Stimulated activated CD8-positive, alpha-beta memory T cell treated with anti-CD3 and anti-CD28 coated beads, Interleukin-4, amount 100 ng/mL, for 48 hours (primary cell): ENCODE measurements at regions not wholly inside any gene's neighbourhood (a gene's known extent, or its start where the extent isn't known, plus 50 kb on each side); places are given as distances from the start of the nearest gene placed in this dataset.
"Not testable (repeated sequence)": the region's sequence is repeated elsewhere in the genome, so short reads cannot be mapped to it uniquely, and the experiment has no call there.

Experiments
- DNase-seq: peaks from one replicate; pipeline ENCODE4 v3.0.0-alpha.2; 2020

DNA sequence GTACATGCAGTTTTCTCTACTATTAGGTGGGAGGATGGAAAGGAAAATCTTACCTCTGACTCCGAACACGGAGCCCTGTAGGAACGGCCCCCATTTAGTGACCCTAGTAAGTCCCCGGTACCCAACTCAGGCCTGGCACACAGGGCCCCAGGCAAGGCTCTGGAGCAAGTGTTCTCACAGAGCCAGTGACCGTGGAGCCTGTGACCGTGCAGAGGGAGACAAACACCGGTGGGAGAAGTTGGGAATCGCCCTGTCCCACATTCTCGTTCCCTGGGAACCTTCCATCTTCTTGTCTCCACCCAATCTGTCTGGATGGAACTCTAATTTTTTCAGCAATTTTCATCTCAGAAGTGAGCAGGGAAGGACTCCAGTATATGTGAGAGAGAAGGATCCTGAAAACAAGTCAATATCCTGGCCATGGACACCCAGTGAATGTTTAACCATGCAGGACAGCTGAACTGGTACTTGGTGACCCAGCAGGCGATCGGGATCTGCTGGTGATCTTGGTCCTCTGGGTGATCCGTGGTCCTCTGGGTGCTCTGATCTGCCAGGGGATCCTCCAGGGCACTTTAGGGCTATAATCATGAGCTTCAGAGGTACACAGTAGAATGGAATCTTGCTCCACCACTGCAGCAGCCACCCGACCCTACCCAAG is 348.6 kb upstream of the ID2 start:
- DNase-seq, result no peak

DNA sequence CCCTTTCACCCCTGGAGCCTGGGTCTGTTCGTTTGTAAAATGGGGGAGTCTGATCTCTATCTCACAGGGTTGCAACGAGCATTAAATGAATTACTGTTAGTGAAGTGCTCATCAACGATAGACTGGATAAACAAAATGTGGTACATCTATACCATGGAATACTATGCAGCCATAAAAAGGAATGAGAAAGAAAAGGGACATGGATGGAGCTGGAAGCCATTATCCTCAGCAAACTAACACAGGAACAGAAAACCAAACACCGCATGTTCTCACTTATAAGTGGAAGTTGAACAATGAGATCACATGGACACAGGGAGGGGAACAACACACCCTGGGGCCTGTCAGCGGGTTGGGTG is 348.0 kb upstream of the ID2 start:
- not testable (repeated sequence) for DNase-seq

- DNase-seq, result no peak
Observed at GRCh38 chr2:8334866-8335325, 347.0 kb upstream of the ID2 start.

DNA sequence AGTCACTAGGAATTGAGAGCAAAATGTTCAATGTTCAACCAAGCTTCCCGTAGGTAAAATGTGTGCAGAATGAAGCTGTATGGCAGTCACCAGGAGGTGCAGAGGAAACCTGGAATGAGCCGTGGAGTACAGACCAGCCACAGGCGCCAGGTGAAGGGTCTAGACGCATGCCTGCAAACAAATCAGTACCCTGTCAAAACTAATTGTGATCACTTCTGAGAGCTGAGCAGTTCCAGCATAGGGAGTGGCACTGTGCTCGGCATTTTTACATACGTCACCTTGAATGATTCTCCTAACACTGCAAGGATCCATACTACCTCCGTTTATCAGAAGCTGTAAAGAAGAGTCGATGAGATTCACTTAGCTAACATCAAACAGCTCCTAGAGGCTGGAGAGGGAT is 346.1 kb upstream of the ID2 start:
- no peak for DNase-seq

DNA sequence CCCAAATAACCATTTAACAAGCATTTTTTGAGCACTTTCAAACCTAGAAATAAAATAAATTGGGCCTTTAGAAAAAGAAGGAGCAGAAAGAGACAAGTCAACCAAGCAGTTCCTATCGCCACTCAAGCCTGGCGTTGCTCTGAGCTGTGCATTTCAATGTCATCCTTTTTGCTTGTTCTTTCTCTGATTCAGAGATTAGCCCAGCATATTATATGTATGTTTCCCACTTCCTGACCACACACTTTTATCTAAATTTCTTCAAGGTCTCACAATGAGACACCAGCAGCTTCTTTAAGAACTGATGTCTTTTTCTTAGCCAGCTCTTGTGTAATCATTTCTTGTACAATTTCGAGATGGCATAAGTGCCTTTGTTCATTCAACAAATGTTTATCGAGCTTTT is 344.5 kb upstream of the ID2 start:
- DNase-seq, result peak; percentile 42

- no peak for DNase-seq
Observed at GRCh38 chr2:8342407-8342806, 339.4 kb upstream of the ID2 start.

GRCh38 chr2:8343031-8343430 is 338.8 kb upstream of the ID2 start:
- no peak for DNase-seq

DNA sequence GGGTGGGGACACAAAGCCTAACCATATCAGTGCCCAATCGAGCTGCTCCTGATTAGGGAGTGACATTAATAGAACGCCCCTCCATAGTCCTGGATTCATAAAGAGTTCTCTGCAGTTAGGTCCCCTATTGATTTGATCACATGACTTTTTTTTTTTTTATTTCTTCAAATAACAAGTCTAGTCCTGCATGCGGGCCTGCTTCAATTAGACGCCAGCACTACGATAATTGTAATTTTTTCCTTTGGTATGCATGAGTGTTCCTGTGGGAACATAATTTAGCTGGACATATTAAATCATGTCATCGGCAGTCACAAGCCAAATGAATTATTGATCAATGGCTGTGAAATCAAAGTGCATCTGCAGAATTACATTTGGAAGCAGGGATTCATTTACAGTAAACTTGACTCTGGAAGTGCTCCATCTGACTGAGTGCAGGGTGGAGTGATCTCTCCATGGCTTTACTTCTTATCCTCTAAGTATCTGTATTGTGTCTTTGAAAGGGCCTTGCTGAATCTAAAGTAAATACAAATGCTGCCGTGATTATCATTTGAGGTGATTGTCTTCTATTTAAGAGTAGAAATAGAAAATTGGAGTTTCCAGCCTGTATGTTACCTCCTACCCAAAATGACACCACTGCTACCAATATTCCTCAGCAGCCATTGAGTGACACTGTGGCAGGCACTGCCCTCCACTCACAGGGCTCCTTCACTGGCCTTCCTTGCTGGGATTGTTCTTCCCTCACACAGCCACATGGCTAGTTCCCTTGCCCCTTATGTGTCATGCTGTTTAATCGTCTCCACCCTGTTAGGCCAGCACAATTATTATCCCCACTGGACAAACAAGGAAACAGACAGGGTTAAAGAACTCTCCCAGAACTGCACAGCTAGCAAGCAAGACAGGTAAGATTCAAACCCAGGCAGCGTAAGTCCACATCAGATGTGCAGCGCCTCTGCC is 337.4 kb upstream of the ID2 start:
- DNase-seq, result no peak

DNA sequence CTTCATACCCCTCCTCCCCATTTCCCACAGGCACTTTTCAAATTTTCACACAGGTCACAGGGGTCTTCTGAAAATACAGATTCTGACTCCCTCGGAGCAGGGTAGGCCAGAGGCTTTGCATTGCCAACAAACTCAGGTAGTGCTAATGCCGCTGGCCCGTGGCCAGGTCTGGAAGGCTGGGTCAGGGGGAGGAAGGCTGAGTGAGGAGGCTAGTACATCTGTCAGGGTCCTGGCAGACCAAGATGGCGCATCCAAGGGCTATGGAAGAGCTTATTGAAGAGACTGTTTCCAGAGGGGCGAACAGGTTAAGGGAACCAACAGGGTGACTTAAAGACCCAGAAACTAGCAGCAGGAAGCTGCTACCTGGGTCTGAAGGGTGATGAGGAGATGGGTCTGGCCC is 336.7 kb upstream of the ID2 start:
- DNase-seq, result no peak

GRCh38 chr2:8346208-8346607 is 335.6 kb upstream of the ID2 start:
- no peak for DNase-seq

- no peak for DNase-seq
Observed at GRCh38 chr2:8346706-8347430, 335.0 kb upstream of the ID2 start.

DNA sequence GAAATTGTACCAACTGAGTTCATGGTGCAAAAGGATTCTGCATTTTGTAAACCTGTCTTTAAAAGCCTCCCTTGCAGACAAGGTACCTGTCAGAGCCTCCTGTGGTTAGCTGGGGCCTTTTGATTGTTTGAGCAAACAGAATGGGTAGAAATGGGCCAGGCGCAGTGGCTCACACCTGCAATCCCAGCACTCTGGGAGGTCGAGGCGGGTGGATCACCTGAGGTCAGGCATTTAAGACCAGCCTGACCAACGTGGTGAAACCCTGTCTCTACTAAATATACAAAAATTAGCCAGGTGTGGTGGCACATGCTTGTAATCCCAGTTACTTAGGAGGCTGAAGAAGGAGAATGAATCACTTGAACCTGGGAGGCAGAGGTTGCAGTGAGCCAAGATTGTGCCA is 332.9 kb upstream of the ID2 start:
- DNase-seq, result not testable (repeated sequence)

DNA sequence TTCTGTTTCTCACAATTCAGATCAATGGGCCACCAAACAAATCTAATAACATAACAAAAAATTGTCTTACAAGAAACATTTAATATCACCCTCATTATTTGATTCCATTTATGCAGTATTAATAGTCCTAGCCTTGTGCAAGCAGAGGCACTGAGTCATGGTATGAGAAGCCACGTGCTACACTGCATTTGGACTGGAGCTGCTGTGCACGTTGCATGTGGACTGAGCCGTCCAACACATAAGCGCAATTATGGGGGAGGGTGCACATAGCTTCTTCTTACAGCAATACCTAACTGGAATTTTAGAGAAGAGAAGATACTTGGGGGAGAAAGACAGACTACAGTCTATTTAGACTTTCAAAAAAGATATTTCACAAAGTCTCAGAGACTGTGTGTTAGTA is 329.6 kb upstream of the ID2 start:
- no peak for DNase-seq

DNA sequence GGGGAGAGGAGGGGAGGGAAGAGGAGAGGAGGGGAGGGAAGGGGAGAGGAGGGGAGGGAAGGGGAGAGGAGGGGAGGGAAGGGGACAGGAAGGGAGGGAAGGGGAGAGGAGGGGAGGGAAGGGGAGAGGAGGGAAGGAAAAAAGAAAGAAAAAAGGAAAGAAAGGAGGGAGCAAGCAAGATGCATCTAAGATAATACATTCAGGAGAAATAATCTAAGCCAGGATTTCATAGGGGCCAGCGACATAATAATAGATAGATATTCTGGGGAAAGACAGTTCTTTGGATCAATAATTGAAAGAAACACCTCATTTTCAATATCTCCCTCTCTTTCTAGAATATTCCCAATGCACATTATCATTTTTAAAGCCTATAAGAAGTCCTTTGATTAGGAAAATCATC is 328.9 kb upstream of the ID2 start:
- no peak for DNase-seq

- DNase-seq, result no peak
Observed at GRCh38 chr2:8355102-8355859, 326.6 kb upstream of the ID2 start.

GRCh38 chr2:8357738-8358518 is 323.9 kb upstream of the ID2 start:
- no peak for DNase-seq

GRCh38 chr2:8361930-8362329 is 319.9 kb upstream of the ID2 start:
- DNase-seq, result no peak

DNA sequence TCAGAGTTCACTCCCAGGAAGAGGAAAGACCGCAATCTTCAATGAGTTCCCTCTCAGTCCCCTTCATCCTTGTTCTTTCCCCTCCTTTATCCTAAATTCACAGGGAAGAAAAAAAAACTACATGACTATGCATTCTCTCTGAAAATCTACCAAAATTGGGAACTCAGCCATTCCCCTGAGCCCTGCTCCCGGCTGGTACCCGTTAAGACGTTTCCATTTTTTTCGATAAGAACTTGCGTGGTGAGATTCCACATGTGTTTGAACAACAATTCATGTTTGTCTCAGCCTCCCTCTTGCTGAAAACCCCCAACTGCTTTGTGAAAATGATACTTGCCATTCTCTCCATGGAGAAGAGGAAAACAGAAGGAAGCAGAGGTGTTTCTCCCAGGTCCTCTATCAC is 318.7 kb upstream of the ID2 start:
- DNase-seq, result no peak

- DNase-seq, result no peak
Observed at GRCh38 chr2:8364668-8365067, 317.2 kb upstream of the ID2 start.

DNA sequence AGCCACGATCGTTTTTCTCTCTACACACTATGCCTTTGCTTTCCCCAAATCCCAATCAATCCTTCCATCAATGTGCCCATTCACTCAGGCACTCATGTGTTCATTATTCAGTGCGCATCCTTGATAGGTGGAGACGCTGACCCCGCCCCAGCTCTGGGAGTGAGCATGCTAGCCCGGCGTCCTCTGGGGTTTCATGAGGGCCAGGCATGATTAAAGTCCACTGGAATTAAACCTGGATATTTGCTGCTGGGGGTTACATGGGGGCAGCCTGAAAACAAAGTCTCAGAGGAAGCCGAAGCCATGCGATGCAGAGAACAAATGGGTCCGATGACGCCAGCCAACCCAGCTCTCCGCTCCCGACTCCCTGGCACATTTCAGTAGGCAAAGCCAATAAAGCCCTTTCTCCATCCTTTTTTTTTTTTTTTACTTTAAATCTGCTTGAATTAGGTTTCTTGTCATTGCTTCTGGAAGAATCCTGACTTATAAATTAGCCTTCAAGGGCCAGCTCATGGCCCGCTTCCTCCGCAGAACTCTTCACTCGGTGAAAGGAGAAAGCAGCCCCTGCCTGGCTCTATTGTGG is 316.4 kb upstream of the ID2 start:
- DNase-seq, result no peak

GRCh38 chr2:8367833-8368232 is 314.0 kb upstream of the ID2 start:
- DNase-seq, result no peak

DNA sequence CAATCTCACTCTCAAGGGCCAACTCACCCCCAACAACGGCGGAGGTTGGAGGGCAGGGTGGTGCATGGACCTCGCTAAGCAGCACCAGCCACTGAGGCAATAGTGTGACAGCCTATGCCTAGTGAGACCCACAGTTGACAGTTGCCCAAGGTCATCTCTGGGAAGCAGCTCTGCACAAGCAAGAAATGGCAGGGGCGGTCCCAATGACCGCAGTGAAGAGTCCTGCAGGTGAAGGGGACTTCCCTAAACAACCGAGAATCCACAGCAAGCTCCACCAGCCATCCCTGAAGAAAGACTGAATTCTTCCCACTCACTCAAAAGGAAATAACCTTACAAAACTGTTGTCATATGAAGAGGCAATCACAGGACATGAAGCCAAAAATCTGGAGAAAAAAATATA is 313.4 kb upstream of the ID2 start:
- DNase-seq, result no peak
